ENCODE measurements at regions not wholly inside any gene's neighbourhood (a gene's known extent, or its start where the extent isn't known, plus 50 kb on each side); places are given as distances from the start of the nearest gene placed in this dataset.

DNA sequence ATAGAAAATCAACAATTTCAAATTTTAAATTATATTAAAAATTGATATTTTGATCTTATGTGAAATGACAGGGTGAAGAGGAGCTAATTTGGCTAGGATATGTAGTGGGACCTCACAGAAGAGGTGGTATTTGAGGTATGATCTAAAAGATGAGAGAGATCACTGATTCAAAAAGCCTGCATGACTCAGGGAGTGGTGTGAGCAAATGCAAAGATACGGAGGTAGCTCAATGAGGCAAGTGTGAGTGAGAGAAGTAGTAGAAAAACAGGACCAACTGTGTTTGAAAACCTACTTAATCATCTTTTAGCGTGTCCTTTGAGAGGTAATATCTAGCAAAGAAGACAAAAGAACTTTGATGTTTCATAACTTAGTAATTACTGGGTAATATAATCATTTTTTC, 557.5 kb downstream of the DSC3 start:
- Histone ChIP-seq H4K20me1 (ENCODE audit: control insufficient read depth, insufficient read depth, insufficient read length) (no peaks in the 10 kb centered on the region), H4K8ac (replicated peaks; ENCODE audit: insufficient read length, low read depth, low read length) (no peak overlapping the region), H2BK15ac (ENCODE audit: low read depth, low read length) (no peak overlapping the region), H3K4ac (ENCODE audit: low read depth, low read length) (no peak overlapping the region), H3K9me3 (ENCODE audit: control insufficient read depth, low read depth, low read length) (no peaks in the 10 kb centered on the region), H3T11ph (ENCODE audit: low read length) (no peak overlapping the region), H2BK120ac (ENCODE audit: low read depth, low read length, poor library complexity, severe bottlenecking) (no peak overlapping the region), H2BK5ac (ENCODE audit: insufficient read length, low read length) (no peak overlapping the region), H3K79me1 (ENCODE audit: insufficient read depth, low read depth, low read length, poor library complexity, severe bottlenecking) (no peaks in the 10 kb centered on the region), H3K27ac (ENCODE audit: insufficient read length, low read depth, low read length) (no peak overlapping the region), H4K5ac (ENCODE audit: insufficient read length, low read depth, low read length) (no peak overlapping the region), H2AFZ (ENCODE audit: low read length) (no peak overlapping the region), H3K18ac (ENCODE audit: insufficient read length, low read depth, low read length) (no peak overlapping the region), H2BK20ac (ENCODE audit: low read depth, low read length, poor library complexity, severe bottlenecking) (no peak overlapping the region), H4K91ac (ENCODE audit: insufficient read length, low read depth, low read length) (no peak overlapping the region), H3K9ac (ENCODE audit: extremely low read depth, insufficient read length, low read length) (no peak overlapping the region), H3K56ac (ENCODE audit: insufficient read length, low read depth, low read length) (no peak overlapping the region), H3K23me2 (ENCODE audit: insufficient read length, low read depth, low read length, poor library complexity, severe bottlenecking) (no peaks in the 10 kb centered on the region), H3K23ac (ENCODE audit: insufficient read length, low read depth, low read length) (no peak overlapping the region), H3K4me1 (ENCODE audit: insufficient read depth, low read length) (no peaks in the 10 kb centered on the region), H3K27me3 (ENCODE audit: insufficient read depth, low read length) (no peaks in the 10 kb centered on the region), H2BK12ac (ENCODE audit: insufficient read length, low read depth, low read length) (no peak overlapping the region), H3K4me2 (ENCODE audit: insufficient read depth, insufficient read length, low read length) (no peak overlapping the region), H3K14ac (ENCODE audit: insufficient read depth, low read length) (no peak overlapping the region), H3K79me2 (ENCODE audit: insufficient read depth, low read length) (no peaks in the 10 kb centered on the region), H2AK5ac (ENCODE audit: insufficient read length, low read length) (no peak overlapping the region)
- TF ChIP-seq, protein P1, sequence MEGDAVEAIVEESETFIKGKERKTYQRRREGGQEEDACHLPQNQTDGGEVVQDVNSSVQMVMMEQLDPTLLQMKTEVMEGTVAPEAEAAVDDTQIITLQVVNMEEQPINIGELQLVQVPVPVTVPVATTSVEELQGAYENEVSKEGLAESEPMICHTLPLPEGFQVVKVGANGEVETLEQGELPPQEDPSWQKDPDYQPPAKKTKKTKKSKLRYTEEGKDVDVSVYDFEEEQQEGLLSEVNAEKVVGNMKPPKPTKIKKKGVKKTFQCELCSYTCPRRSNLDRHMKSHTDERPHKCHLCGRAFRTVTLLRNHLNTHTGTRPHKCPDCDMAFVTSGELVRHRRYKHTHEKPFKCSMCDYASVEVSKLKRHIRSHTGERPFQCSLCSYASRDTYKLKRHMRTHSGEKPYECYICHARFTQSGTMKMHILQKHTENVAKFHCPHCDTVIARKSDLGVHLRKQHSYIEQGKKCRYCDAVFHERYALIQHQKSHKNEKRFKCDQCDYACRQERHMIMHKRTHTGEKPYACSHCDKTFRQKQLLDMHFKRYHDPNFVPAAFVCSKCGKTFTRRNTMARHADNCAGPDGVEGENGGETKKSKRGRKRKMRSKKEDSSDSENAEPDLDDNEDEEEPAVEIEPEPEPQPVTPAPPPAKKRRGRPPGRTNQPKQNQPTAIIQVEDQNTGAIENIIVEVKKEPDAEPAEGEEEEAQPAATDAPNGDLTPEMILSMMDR (conservative IDR thresholded peaks at IDR 0.05), result no peak
- H3K27me3 Mint-ChIP-seq (ENCODE audit: low read depth), result peaks cover 1% of the 10 kb centered on the region; the same call in 1 of the 2 replicates
- H3K36me3 Mint-ChIP-seq (ENCODE audit: insufficient read depth in 1 of 3, low read depth in 3 of 3), result no peaks in the 10 kb centered on the region; a peak in 1 of 7 replicates
- no peaks in the 10 kb centered on the region for H3K9me3 Mint-ChIP-seq
- no peak overlapping the region for H3K4me3 Mint-ChIP-seq
- no peak overlapping the region for H3K27ac Mint-ChIP-seq
- no CpG with 5 or more reads among the region's 2 CpGs for WGBS (ENCODE audit: extremely low coverage, insufficient read length, low lambda C conversion rate)
- H3K4me1 Mint-ChIP-seq, result 0 out of 4 replicates have a peak, but pooled peaks cover 0 to 4% of the 10 kb centered on the region in 2 experiments
- no peak for DNase-seq
